ENCODE measurements at regions not wholly inside any gene's neighbourhood (a gene's known extent, or its start where the extent isn't known, plus 50 kb on each side); places are given as distances from the start of the nearest gene placed in this dataset.
"Not testable (repeated sequence)": the region's sequence is repeated elsewhere in the genome, so short reads cannot be mapped to it uniquely, and the experiment has no call there.

- intact Hi-C loops (cut with DNase I) = no loop called here
- ATAC-seq (peak; percentile 82 to 97 (median 92)), DNase-seq (peak; percentile 74 to 75)
- 9 to 27% methylated on average over 1 of the region's 1 CpG for WGBS, 2 donors
- Histone ChIP-seq H3K36me3 (no peaks in the 10 kb centered on the region), H3K27me3 (peaks cover 0 to 4% (median 0%) of the 10 kb centered on the region in 7 donors), H3K27ac (peak overlapping the region in 3 of 10 donors; percentile 12 to 47 (median 45)), H3K4me3 (no peak overlapping the region), H3K4me1 (peaks cover 0 to 13% (median 6%) of the 10 kb centered on the region in 9 donors), H3K9me3 (no peaks in the 10 kb centered on the region)
- no peak for TF ChIP-seq CTCF (IDR thresholded peaks at IDR 0.05)
Observed at GRCh38 chr3:139227165-139227564, 116.7 kb upstream of the MRPS22 start.

DNA sequence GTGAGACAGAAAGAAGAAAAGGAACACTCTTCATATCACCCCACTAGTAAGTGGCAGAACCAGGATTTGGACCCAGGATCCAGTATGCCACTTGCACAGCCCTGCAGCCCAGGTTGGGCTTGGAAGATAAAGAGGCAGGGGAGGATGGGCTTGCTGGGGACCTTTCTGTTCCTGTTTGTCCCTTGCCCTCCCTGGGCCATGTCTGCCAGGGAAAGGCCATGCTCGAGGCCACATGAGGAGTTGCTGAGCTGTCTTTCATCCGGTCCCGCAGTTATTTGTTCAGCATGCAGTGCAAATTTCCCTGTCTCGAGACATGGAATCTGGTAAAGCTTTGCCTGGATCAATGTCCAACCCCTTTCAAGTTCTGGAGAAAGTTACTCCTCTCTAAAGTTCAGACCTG is 116.0 kb upstream of the MRPS22 start:
- Histone ChIP-seq H3K4me1 (peaks cover 0 to 13% (median 6%) of the 10 kb centered on the region in 9 donors), H3K27ac (no peak overlapping the region), H3K4me3 (no peak overlapping the region), H3K36me3 (no peaks in the 10 kb centered on the region), H3K9me3 (no peaks in the 10 kb centered on the region), H3K27me3 (no peaks in the 10 kb centered on the region)
- WGBS, 2 donors = 71 to 93% methylated on average over 4 of the region's 4 CpGs
- DNase-seq (no peak), ATAC-seq (no peak)
- no peak for TF ChIP-seq CTCF (IDR thresholded peaks at IDR 0.05)
- intact Hi-C loops (cut with DNase I) = no loop called here

GRCh38 chr3:139230391-139230790 is 113.4 kb upstream of the MRPS22 start:
- ATAC-seq (no peak), DNase-seq (no peak)
- intact Hi-C loops (cut with DNase I) = no loop called here
- 78 to 90% methylated on average over 8 of the region's 8 CpGs for WGBS, 2 donors
- no peak overlapping the region for H3K4me3 ChIP-seq
- no peak for TF ChIP-seq CTCF (IDR thresholded peaks at IDR 0.05)
- H3K36me3 ChIP-seq = no peaks in the 10 kb centered on the region
- no peaks in the 10 kb centered on the region for H3K27me3 ChIP-seq
- H3K4me1 ChIP-seq = peaks cover 0 to 13% (median 6%) of the 10 kb centered on the region in 9 donors
- no peak overlapping the region for H3K27ac ChIP-seq
- no peaks in the 10 kb centered on the region for H3K9me3 ChIP-seq

- Histone ChIP-seq H3K27ac (no peak overlapping the region), H3K4me1 (peaks cover 0 to 8% (median 2%) of the 10 kb centered on the region in 9 donors), H3K9me3 (no peaks in the 10 kb centered on the region), H3K4me3 (no peak overlapping the region), H3K27me3 (no peaks in the 10 kb centered on the region), H3K36me3 (no peaks in the 10 kb centered on the region)
- intact Hi-C loops (cut with DNase I) = no loop called here
- 81 to 92% methylated on average over 5 of the region's 5 CpGs for WGBS, 2 donors
- no peak for DNase-seq
- no peak for TF ChIP-seq CTCF (IDR thresholded peaks at IDR 0.05)
- no peak for ATAC-seq
Observed at GRCh38 chr3:139231555-139232281, 112.1 kb upstream of the MRPS22 start.

DNA sequence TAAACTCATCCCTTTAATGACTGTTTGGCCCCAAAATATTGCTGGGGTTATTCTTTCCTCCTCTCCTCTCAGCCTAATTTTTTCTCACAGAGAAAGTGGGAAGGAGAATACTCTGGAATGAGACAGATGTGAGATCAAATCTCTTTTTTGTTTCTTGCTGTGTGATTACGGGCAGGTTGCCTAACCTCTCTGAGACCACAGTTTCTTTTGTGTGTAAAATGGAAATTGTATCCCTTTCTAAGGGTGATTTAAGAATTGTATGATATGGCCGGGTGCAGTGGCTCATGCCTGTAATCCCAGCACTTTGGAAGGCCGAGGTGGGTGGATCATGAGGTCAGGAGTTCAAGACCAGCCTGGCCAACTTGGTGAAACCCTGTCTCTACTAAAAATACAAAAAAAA is 111.5 kb upstream of the MRPS22 start:
- H3K36me3 ChIP-seq; H3K4me3 ChIP-seq; H3K4me1 ChIP-seq; H3K9me3 ChIP-seq; H3K27me3 ChIP-seq; ATAC-seq; H3K27ac ChIP-seq; intact Hi-C loops (cut with DNase I); DNase-seq: not testable (repeated sequence)
- WGBS, 2 donors = 87 to 89% methylated on average over 3 of the region's 3 CpGs
